ENCODE measurements at regions not wholly inside any gene's neighbourhood (a gene's known extent, or its start where the extent isn't known, plus 50 kb on each side); places are given as distances from the start of the nearest gene placed in this dataset.

DNA sequence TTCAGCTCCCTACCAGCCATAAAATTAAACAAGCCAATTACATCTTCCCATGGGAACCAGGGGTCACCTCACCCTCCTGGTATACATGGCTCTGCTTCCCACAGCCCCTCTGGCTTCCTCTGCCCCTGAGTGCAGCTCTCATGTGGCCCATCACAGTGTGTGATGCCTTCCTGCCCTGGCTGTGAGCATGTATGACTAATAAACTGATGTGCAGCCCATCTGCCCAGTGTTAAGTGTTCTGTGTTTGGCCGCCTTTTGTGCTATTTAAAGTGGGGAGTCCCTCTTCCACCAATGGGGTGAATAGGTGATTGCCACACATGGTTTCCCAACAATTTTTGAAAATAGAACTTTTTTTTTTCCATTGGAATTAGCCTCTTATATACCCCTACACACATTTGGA is 87.7 kb upstream of the PIEZO2 start:
- Histone ChIP-seq H3K4me1 (ENCODE audit: control insufficient read depth in 1 of 2, insufficient read depth in 2 of 2, low read depth in 1 of 2, low read length in 1 of 2) (no peaks in the 10 kb centered on the region), H3K4me3 (ENCODE audit: low read depth in 2 of 2, low read length in 1 of 2) (no peak overlapping the region), H3K4me2 (no peak overlapping the region), H3K79me2 (ENCODE audit: insufficient read depth) (no peaks in the 10 kb centered on the region), H3K9ac (no peak overlapping the region), H3K9me3 (no peaks in the 10 kb centered on the region; the same call in none of the 2 replicates), H3K27me3 (ENCODE audit: insufficient read depth) (no peaks in the 10 kb centered on the region), H4K20me1 (ENCODE audit: insufficient read depth) (no peaks in the 10 kb centered on the region), H3K9me2 (no peaks in the 10 kb centered on the region), H3F3A (replicated peaks; ENCODE audit: insufficient read depth) (no peaks in the 10 kb centered on the region), H2AFZ (ENCODE audit: low read depth) (no peak overlapping the region), H3K36me3 (replicated peaks in 1 of 2; ENCODE audit: control insufficient read depth in 1 of 2, insufficient read depth in 2 of 2, low read length in 1 of 2) (no peaks in the 10 kb centered on the region), H3K27ac (ENCODE audit: low read depth in 2 of 2, low read length in 1 of 2) (no peak overlapping the region)
- no peak for TF ChIP-seq MXI1 (IDR thresholded peaks at IDR 0.05; ENCODE audit: low read depth, low read length)
- TF ChIP-seq NRF1 (IDR thresholded peaks at IDR 0.05; ENCODE audit: low read depth, low read length): no peak
- TF ChIP-seq MEF2A (IDR thresholded peaks at IDR 0.05; ENCODE audit: borderline replicate concordance, low read depth): no peak
- TF ChIP-seq RCOR1 (IDR thresholded peaks at IDR 0.05; ENCODE audit: low read length): no peak
- ChIA-PET CTCF (no interaction called here), POLR2A (no interaction called here)
- 13% methylated on average over 1 of the region's 1 CpG for WGBS (ENCODE audit: low lambda C conversion rate)
- DNase-seq: no peak

DNA sequence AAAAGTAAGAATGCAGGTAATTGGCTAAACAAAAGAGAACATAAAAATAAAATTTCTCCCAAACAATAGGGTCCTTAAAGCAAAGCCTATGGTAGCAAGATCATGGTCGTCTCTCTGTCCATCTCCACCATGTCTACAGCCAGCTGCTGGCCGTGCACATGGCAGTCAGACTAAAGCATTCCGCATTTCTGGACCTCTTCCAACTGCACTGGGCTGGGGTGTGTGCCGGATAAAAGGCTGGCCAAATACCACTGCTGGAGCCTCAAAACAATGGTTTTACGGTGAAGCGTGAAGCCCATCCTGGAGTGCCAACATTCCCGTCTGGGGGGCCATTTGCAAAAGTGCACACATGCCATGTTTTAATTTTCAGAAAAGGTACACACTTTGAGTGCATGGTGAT is 74.8 kb upstream of the PIEZO2 start:
- no peaks in the 10 kb centered on the region for H3F3A ChIP-seq (replicated peaks; ENCODE audit: insufficient read depth)
- POLR2A ChIA-PET: no interaction called here

DNA sequence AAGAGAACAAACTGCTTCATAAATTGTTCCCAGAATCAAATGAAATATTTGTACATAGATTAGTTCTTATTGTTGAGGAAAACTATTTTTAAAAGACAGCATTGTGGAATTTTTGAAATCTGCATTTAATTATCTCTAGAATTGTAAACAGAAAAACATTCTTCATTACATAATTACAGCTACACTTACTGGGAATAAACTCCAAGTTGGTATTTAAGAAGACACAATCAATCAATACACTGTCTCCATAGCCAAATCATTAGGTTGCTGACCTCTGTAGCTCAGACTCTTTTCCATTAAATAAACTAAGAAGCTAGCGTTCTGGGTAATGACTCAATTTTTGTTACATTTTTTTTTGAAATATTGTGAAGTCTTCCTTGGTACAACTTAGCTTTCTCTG is 70.2 kb upstream of the PIEZO2 start:
- no peaks in the 10 kb centered on the region for H4K20me1 ChIP-seq (ENCODE audit: insufficient read depth)
- no peaks in the 10 kb centered on the region for H3K79me2 ChIP-seq (ENCODE audit: insufficient read depth)
- no peak for DNase-seq
- no peaks in the 10 kb centered on the region for H3K4me1 ChIP-seq (ENCODE audit: control insufficient read depth in 1 of 2, insufficient read depth in 2 of 2, low read depth in 1 of 2, low read length in 1 of 2)
- no peaks in the 10 kb centered on the region for H3F3A ChIP-seq (replicated peaks; ENCODE audit: insufficient read depth)
- no peaks in the 10 kb centered on the region for H3K9me3 ChIP-seq
- no peak overlapping the region for H3K9ac ChIP-seq
- CTCF ChIA-PET: no interaction called here
- no peak overlapping the region for H3K4me2 ChIP-seq
- peaks cover 18% of the 10 kb centered on the region; the same call in 1 of the 2 replicates for H3K27me3 ChIP-seq (ENCODE audit: insufficient read depth)
- no peak overlapping the region for H3K27ac ChIP-seq (ENCODE audit: low read depth in 2 of 2, low read length in 1 of 2)
- POLR2A ChIA-PET: no interaction called here
- 9% methylated on average over 1 of the region's 1 CpG for WGBS (ENCODE audit: low lambda C conversion rate)
- H3K9me2 ChIP-seq: no peaks in the 10 kb centered on the region
- no peak overlapping the region for H2AFZ ChIP-seq (ENCODE audit: low read depth)
- no peaks in the 10 kb centered on the region for H3K36me3 ChIP-seq (replicated peaks in 1 of 2; ENCODE audit: control insufficient read depth in 1 of 2, insufficient read depth in 2 of 2, low read length in 1 of 2)
- no peak overlapping the region for H3K4me3 ChIP-seq (ENCODE audit: low read depth in 2 of 2, low read length in 1 of 2)
- TF ChIP-seq JUND (IDR thresholded peaks at IDR 0.05) (no peak), TCF12 (IDR thresholded peaks at IDR 0.05) (no peak), MEF2A (IDR thresholded peaks at IDR 0.05; ENCODE audit: borderline replicate concordance, low read depth) (no peak), NFIC (IDR thresholded peaks at IDR 0.05; ENCODE audit: borderline replicate concordance) (no peak), TAF1 (IDR thresholded peaks at IDR 0.05; ENCODE audit: borderline replicate concordance, low read depth, low read length) (no peak), NRF1 (IDR thresholded peaks at IDR 0.05; ENCODE audit: low read depth, low read length) (no peak), SMC3 (IDR thresholded peaks at IDR 0.05; ENCODE audit: low read depth, low read length) (no peak)
- TF ChIP-seq, protein P1, sequence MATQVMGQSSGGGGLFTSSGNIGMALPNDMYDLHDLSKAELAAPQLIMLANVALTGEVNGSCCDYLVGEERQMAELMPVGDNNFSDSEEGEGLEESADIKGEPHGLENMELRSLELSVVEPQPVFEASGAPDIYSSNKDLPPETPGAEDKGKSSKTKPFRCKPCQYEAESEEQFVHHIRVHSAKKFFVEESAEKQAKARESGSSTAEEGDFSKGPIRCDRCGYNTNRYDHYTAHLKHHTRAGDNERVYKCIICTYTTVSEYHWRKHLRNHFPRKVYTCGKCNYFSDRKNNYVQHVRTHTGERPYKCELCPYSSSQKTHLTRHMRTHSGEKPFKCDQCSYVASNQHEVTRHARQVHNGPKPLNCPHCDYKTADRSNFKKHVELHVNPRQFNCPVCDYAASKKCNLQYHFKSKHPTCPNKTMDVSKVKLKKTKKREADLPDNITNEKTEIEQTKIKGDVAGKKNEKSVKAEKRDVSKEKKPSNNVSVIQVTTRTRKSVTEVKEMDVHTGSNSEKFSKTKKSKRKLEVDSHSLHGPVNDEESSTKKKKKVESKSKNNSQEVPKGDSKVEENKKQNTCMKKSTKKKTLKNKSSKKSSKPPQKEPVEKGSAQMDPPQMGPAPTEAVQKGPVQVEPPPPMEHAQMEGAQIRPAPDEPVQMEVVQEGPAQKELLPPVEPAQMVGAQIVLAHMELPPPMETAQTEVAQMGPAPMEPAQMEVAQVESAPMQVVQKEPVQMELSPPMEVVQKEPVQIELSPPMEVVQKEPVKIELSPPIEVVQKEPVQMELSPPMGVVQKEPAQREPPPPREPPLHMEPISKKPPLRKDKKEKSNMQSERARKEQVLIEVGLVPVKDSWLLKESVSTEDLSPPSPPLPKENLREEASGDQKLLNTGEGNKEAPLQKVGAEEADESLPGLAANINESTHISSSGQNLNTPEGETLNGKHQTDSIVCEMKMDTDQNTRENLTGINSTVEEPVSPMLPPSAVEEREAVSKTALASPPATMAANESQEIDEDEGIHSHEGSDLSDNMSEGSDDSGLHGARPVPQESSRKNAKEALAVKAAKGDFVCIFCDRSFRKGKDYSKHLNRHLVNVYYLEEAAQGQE (IDR thresholded peaks at IDR 0.05; ENCODE audit: low read depth, low read length): no peak
- TF ChIP-seq, protein P2, sequence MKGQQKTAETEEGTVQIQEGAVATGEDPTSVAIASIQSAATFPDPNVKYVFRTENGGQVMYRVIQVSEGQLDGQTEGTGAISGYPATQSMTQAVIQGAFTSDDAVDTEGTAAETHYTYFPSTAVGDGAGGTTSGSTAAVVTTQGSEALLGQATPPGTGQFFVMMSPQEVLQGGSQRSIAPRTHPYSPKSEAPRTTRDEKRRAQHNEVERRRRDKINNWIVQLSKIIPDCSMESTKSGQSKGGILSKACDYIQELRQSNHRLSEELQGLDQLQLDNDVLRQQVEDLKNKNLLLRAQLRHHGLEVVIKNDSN (IDR thresholded peaks at IDR 0.05; ENCODE audit: borderline replicate concordance, low read depth): no peak

More for the DNA sequence above, 74.8 kb upstream of the PIEZO2 start:
- Histone ChIP-seq H3K9me2 (no peaks in the 10 kb centered on the region), H3K4me2 (no peak overlapping the region), H4K20me1 (ENCODE audit: insufficient read depth) (no peaks in the 10 kb centered on the region), H3K79me2 (ENCODE audit: insufficient read depth) (no peaks in the 10 kb centered on the region), H3K4me3 (ENCODE audit: low read depth in 2 of 2, low read length in 1 of 2) (no peak overlapping the region), H3K36me3 (replicated peaks in 1 of 2; ENCODE audit: control insufficient read depth in 1 of 2, insufficient read depth in 2 of 2, low read length in 1 of 2) (no peaks in the 10 kb centered on the region), H3K27ac (ENCODE audit: low read depth in 2 of 2, low read length in 1 of 2) (no peak overlapping the region), H2AFZ (ENCODE audit: low read depth) (no peak overlapping the region), H3K4me1 (ENCODE audit: control insufficient read depth in 1 of 2, insufficient read depth in 2 of 2, low read depth in 1 of 2, low read length in 1 of 2) (no peaks in the 10 kb centered on the region), H3K9me3 (no peaks in the 10 kb centered on the region), H3K27me3 (ENCODE audit: insufficient read depth) (no peaks in the 10 kb centered on the region; the same call in 1 of the 2 replicates), H3K9ac (no peak overlapping the region)
- TF ChIP-seq GABPA (IDR thresholded peaks at IDR 0.05; ENCODE audit: low read depth) (no peak), FOXM1 (IDR thresholded peaks at IDR 0.05; ENCODE audit: low read depth) (no peak), NRF1 (IDR thresholded peaks at IDR 0.05; ENCODE audit: low read depth, low read length) (no peak), EZH2phosphoT487 (IDR thresholded peaks at IDR 0.05; ENCODE audit: borderline replicate concordance, low read depth) (no peak)
- TF ChIP-seq, protein P1 (IDR thresholded peaks at IDR 0.05; ENCODE audit: low read depth, low read length): no peak
- CTCF ChIA-PET: no interaction called here
- no peak for DNase-seq
- 9% methylated on average over 7 of the region's 7 CpGs for WGBS (ENCODE audit: low lambda C conversion rate)
